ENCODE measurements at regions not wholly inside any gene's neighbourhood (a gene's known extent, or its start where the extent isn't known, plus 50 kb on each side); places are given as distances from the start of the nearest gene placed in this dataset.

GRCh38 chr13:74774264-74774663, 640.1 kb upstream of the KLF12 start:
- ChIA-PET POLR2A (interaction anchor here (0.6 kb wide), 1 partner anchor 1727 kb away, joined by 3 read pairs; no protein-coding TSS in a partner anchor), CTCF (no interaction called here)
- H3K36me3 Mint-ChIP-seq = no peaks in the 10 kb centered on the region
- H3K27me3 Mint-ChIP-seq (ENCODE audit: low read depth) = no peaks in the 10 kb centered on the region
- DNase-seq (ENCODE audit: low spot score) (no peak), ATAC-seq (no peak)
- TF ChIP-seq USF1 (CRISPR knock-in tag; IDR thresholded peaks at IDR 0.05) (no peak), ATF3 (CRISPR knock-in tag; conservative IDR thresholded peaks at IDR 0.05) (no peak), TEAD1 (CRISPR knock-in tag; IDR thresholded peaks at IDR 0.05) (no peak)
- 0 out of 2 replicates have a peak overlapping the region, but pooled peaks have one; percentile 2 for H3K27ac Mint-ChIP-seq
- H3K9me3 Mint-ChIP-seq = peaks cover 6% of the 10 kb centered on the region; the same call in 1 of the 2 replicates
- H3K4me3 Mint-ChIP-seq = no peak overlapping the region
- H3K4me1 Mint-ChIP-seq = peaks cover 21% of the 10 kb centered on the region

- Mint-ChIP-seq H3K9me3 (peaks cover 6% of the 10 kb centered on the region; the same call in 1 of the 2 replicates), H3K4me1 (peaks cover 21% of the 10 kb centered on the region), H3K27ac (no peak overlapping the region), H3K36me3 (no peaks in the 10 kb centered on the region), H3K27me3 (ENCODE audit: low read depth) (no peaks in the 10 kb centered on the region), H3K4me3 (no peak overlapping the region)
- POLR2A ChIA-PET = interaction anchor here (0.6 kb wide), 1 partner anchor 632 kb away, joined by 5 read pairs; no protein-coding TSS in a partner anchor
- CTCF ChIA-PET = no interaction called here
- no peak for ATAC-seq
- DNase-seq (ENCODE audit: low spot score) = no peak
- TF ChIP-seq ARID4B (CRISPR knock-in tag; IDR thresholded peaks at IDR 0.05; ENCODE audit: borderline replicate concordance) = no peak
- no peak for TF ChIP-seq ZNF232 (CRISPR knock-in tag; IDR thresholded peaks at IDR 0.05)
- no peak for TF ChIP-seq TEAD4 (CRISPR knock-in tag; IDR thresholded peaks at IDR 0.05)
- TF ChIP-seq SMAD3 (CRISPR knock-in tag; IDR thresholded peaks at IDR 0.05; ENCODE audit: borderline replicate concordance) = no peak
- TF ChIP-seq FOXK1 (CRISPR knock-in tag; IDR thresholded peaks at IDR 0.05) = no peak
These were observed 639.0 kb upstream of the KLF12 start for GRCh38 chr13:74773248-74773647.

- peaks cover 21% of the 10 kb centered on the region for H3K4me1 Mint-ChIP-seq
- ATAC-seq (no peak), DNase-seq (ENCODE audit: low spot score) (no peak)
- no peak overlapping the region for H3K27ac Mint-ChIP-seq
- peaks cover 6% of the 10 kb centered on the region; the same call in 1 of the 2 replicates for H3K9me3 Mint-ChIP-seq
- H3K36me3 Mint-ChIP-seq = no peaks in the 10 kb centered on the region
- no peak overlapping the region for H3K4me3 Mint-ChIP-seq
- H3K27me3 Mint-ChIP-seq (ENCODE audit: low read depth) = no peaks in the 10 kb centered on the region
- POLR2A ChIA-PET = no interaction called here
- CTCF ChIA-PET = no interaction called here
- TF ChIP-seq MLX (CRISPR knock-in tag; IDR thresholded peaks at IDR 0.05) (no peak), MYBL2 (CRISPR knock-in tag; IDR thresholded peaks at IDR 0.05) (no peak), ARID4B (CRISPR knock-in tag; IDR thresholded peaks at IDR 0.05; ENCODE audit: borderline replicate concordance) (no peak), SMAD3 (CRISPR knock-in tag; IDR thresholded peaks at IDR 0.05; ENCODE audit: borderline replicate concordance) (no peak), NR1H2 (CRISPR knock-in tag; IDR thresholded peaks at IDR 0.05) (no peak), NFE2L1 (CRISPR knock-in tag; IDR thresholded peaks at IDR 0.05) (no peak), ATF3 (CRISPR knock-in tag; conservative IDR thresholded peaks at IDR 0.05) (no peak), JUN (CRISPR knock-in tag; IDR thresholded peaks at IDR 0.05) (no peak), NFATC4 (CRISPR knock-in tag; IDR thresholded peaks at IDR 0.05) (no peak), E2F1 (CRISPR knock-in tag; IDR thresholded peaks at IDR 0.05) (no peak), ZBTB43 (CRISPR knock-in tag; IDR thresholded peaks at IDR 0.05) (no peak)
These were observed 637.8 kb upstream of the KLF12 start for GRCh38 chr13:74771964-74772363.

All from WTC11 (cell line).